GM13976 (cell line): ENCODE measurements at regions not wholly inside any gene's neighbourhood (a gene's known extent, or its start where the extent isn't known, plus 50 kb on each side); places are given as distances from the start of the nearest gene placed in this dataset.

Experiments
- DNase-seq: peaks from one replicate; pipeline ENCODE4 v3.0.0; 2012; ENCODE audit warnings: low spot score
- CTCF ChIP-seq: IDR thresholded peaks from 2 replicates; pipeline ENCODE4 v1.5.1; 2012; ENCODE audit warnings: borderline replicate concordance, mild to moderate bottlenecking; ENCODE audit not compliant: insufficient read depth; ENCODE audit errors: extremely low read depth, missing control alignments, control extremely low read depth
- in situ Hi-C: fragments of 300-500 bp; cut with MboI; formaldehyde crosslinking; loops from one replicate; pipeline ENCODE4 v1.12.0; 2022; ENCODE audit warnings: low sequenced_read_pairs, mixed read lengths, inconsistent platforms; ENCODE audit not compliant: unreplicated experiment

- no peak for TF ChIP-seq CTCF
- no peak for DNase-seq
- in situ Hi-C loops, result no loop called here
Observed at GRCh38 chr12:63034601-63035000, 99.7 kb upstream of the PPM1H start.

GRCh38 chr12:63029676-63030075 lies 94.7 kb upstream of the PPM1H start:
- no peak for TF ChIP-seq CTCF
- in situ Hi-C loops, result no loop called here
- DNase-seq, result no peak

GRCh38 chr12:63028951-63029350 lies 94.0 kb upstream of the PPM1H start:
- DNase-seq, result no peak
- in situ Hi-C loops, result no loop called here
- no peak for TF ChIP-seq CTCF

GRCh38 chr12:63025116-63025515 lies 90.2 kb upstream of the PPM1H start:
- in situ Hi-C loops, result no loop called here
- DNase-seq, result no peak
- TF ChIP-seq CTCF, result no peak

GRCh38 chr12:63023926-63024325 lies 89.0 kb upstream of the PPM1H start:
- DNase-seq, result no peak
- no peak for TF ChIP-seq CTCF
- in situ Hi-C loops, result no loop called here

GRCh38 chr12:63021116-63021515 lies 86.2 kb upstream of the PPM1H start:
- TF ChIP-seq CTCF, result no peak
- no peak for DNase-seq
- in situ Hi-C loops, result no loop called here

- TF ChIP-seq CTCF, result no peak
- no peak for DNase-seq
- in situ Hi-C loops, result no loop called here
Observed at GRCh38 chr12:63020269-63020668, 85.3 kb upstream of the PPM1H start.
